WTC11 (cell line): ENCODE measurements at regions not wholly inside any gene's neighbourhood (a gene's known extent, or its start where the extent isn't known, plus 50 kb on each side); places are given as distances from the start of the nearest gene placed in this dataset.

Experiments
- ATAC-seq: fragments of 200-7000 bp; cut with Tn5 transposase; 2 replicates; pipeline ENCODE4 v1.10.0; 2021; ENCODE audit warnings: mild to moderate bottlenecking, moderate library complexity
- CTCF ChIA-PET: fragments of 300-600 bp; sonication (Branson Sonifier 250); formaldehyde crosslinking; loops from one replicate; lab custom pipeline; 2021; ENCODE audit warnings: antibody characterized with exemption; lab: Charles Lee
- POLR2A ChIA-PET: fragments of 350-600 bp; sonication (Branson Sonifier 250); formaldehyde crosslinking; loops from one replicate; lab custom pipeline; 2021; ENCODE audit warnings: antibody characterized with exemption; lab: Charles Lee
- DNase-seq: peaks from one replicate; pipeline ENCODE4 v3.0.0; 2021; ENCODE audit warnings: low spot score
- H3K27ac Mint-ChIP-seq: 2 replicates; pipeline ENCODE4 v1.8.0; 2021; ENCODE audit warnings: mixed read lengths
- H3K27me3 Mint-ChIP-seq: 2 replicates; pipeline ENCODE4 v1.8.0; 2021; ENCODE audit warnings: low read depth, mild to moderate bottlenecking, moderate library complexity, mixed read lengths
- H3K36me3 Mint-ChIP-seq: 2 replicates; pipeline ENCODE4 v1.8.0; 2021; ENCODE audit warnings: mixed read lengths
- H3K4me1 Mint-ChIP-seq: 2 replicates; pipeline ENCODE4 v1.8.0; 2022; ENCODE audit warnings: mixed read lengths
- H3K4me3 Mint-ChIP-seq: 2 replicates; pipeline ENCODE4 v1.8.0; 2021; ENCODE audit warnings: mild to moderate bottlenecking, moderate library complexity, mixed read lengths
- H3K9me3 Mint-ChIP-seq: 2 replicates; pipeline ENCODE4 v1.8.0; 2021; ENCODE audit warnings: mixed read lengths
- ELF4 ChIP-seq: sonication (generic); formaldehyde crosslinking; IDR thresholded peaks from 2 replicates; pipeline ENCODE4 v1.8.1; 2022; ENCODE audit warnings: low read depth, mild to moderate bottlenecking, moderate library complexity, missing genetic modification reagents
- ESRRA ChIP-seq: sonication (generic); formaldehyde crosslinking; IDR thresholded peaks from 2 replicates; pipeline ENCODE4 v1.8.1; 2022; ENCODE audit warnings: mild to moderate bottlenecking, missing genetic modification reagents, borderline replicate concordance
- FOXJ3 ChIP-seq: sonication (generic); formaldehyde crosslinking; IDR thresholded peaks from 2 replicates; pipeline ENCODE4 v1.9.0; 2021; ENCODE audit warnings: missing genetic modification reagents, mild to moderate bottlenecking, borderline replicate concordance
- GRHL2 ChIP-seq: fragments of 250-450 bp; sonication (Bioruptor Pico); IDR thresholded peaks from 2 replicates; pipeline ENCODE4 v1.8.0; 2022; ENCODE audit warnings: mild to moderate bottlenecking, moderate library complexity; ENCODE audit not compliant: insufficient replicate concordance, severe bottlenecking
- HMGA2 ChIP-seq: fragments of 250-450 bp; sonication (Bioruptor Pico); IDR thresholded peaks from 2 replicates; pipeline ENCODE4 v1.4.0; 2021; ENCODE audit warnings: mild to moderate bottlenecking, moderate library complexity
- JUN ChIP-seq: sonication (generic); formaldehyde crosslinking; IDR thresholded peaks from 2 replicates; pipeline ENCODE4 v1.8.0; 2023; ENCODE audit warnings: mild to moderate bottlenecking, missing genetic modification reagents
- NFATC4 ChIP-seq: fragments of 250-450 bp; sonication (Bioruptor Pico); IDR thresholded peaks from 2 replicates; pipeline ENCODE4 v1.9.0; 2021; ENCODE audit warnings: mild to moderate bottlenecking
- ZNF138 ChIP-seq: sonication (generic); formaldehyde crosslinking; conservative IDR thresholded peaks from 2 replicates; pipeline ENCODE4 v1.8.1; 2022; ENCODE audit warnings: mild to moderate bottlenecking, moderate library complexity, missing genetic modification reagents
- ZNF317 ChIP-seq: sonication (generic); formaldehyde crosslinking; IDR thresholded peaks from 2 replicates; pipeline ENCODE4 v1.8.1; 2023; ENCODE audit warnings: low read depth, mild to moderate bottlenecking, moderate library complexity, missing genetic modification reagents, borderline replicate concordance
- ZNF396 ChIP-seq: fragments of 250-450 bp; sonication (Bioruptor Pico); IDR thresholded peaks from 2 replicates; pipeline ENCODE4 v1.8.0; 2021; ENCODE audit warnings: mild to moderate bottlenecking, moderate library complexity, borderline replicate concordance
- TF ChIP-seq, protein P1 (sequence below): fragments of 250-450 bp; sonication (Bioruptor Pico); IDR thresholded peaks from 2 replicates; pipeline ENCODE4 v1.9.0; 2021; ENCODE audit warnings: mild to moderate bottlenecking
- TF ChIP-seq, protein P2 (sequence below): sonication (generic); formaldehyde crosslinking; IDR thresholded peaks from 2 replicates; pipeline ENCODE4 v1.8.0; 2022; ENCODE audit warnings: mild to moderate bottlenecking, missing genetic modification reagents
- TF ChIP-seq, protein P3 (sequence below): fragments of 250-450 bp; sonication (Bioruptor Pico); IDR thresholded peaks from 2 replicates; pipeline ENCODE4 v2.1.2; 2022; ENCODE audit warnings: mild to moderate bottlenecking, moderate library complexity
- TF ChIP-seq, protein P4 (sequence below): sonication (generic); formaldehyde crosslinking; IDR thresholded peaks from 2 replicates; pipeline ENCODE4 v1.8.1; 2023; ENCODE audit warnings: mild to moderate bottlenecking, missing genetic modification reagents
- TF ChIP-seq, protein P5 (sequence below): sonication (generic); formaldehyde crosslinking; IDR thresholded peaks from 2 replicates; pipeline ENCODE4 v1.8.1; 2022; ENCODE audit warnings: low read depth, missing genetic modification reagents, borderline replicate concordance
- TF ChIP-seq, protein P6 (sequence below): sonication (generic); formaldehyde crosslinking; IDR thresholded peaks from 2 replicates; pipeline ENCODE4 v1.8.1; 2023; ENCODE audit warnings: mild to moderate bottlenecking, missing genetic modification reagents, moderate library complexity
- TF ChIP-seq, protein P7 (sequence below): fragments of 250-450 bp; sonication (Bioruptor Pico); IDR thresholded peaks from 2 replicates; pipeline ENCODE4 v1.9.0; 2021; ENCODE audit warnings: mild to moderate bottlenecking

DNA sequence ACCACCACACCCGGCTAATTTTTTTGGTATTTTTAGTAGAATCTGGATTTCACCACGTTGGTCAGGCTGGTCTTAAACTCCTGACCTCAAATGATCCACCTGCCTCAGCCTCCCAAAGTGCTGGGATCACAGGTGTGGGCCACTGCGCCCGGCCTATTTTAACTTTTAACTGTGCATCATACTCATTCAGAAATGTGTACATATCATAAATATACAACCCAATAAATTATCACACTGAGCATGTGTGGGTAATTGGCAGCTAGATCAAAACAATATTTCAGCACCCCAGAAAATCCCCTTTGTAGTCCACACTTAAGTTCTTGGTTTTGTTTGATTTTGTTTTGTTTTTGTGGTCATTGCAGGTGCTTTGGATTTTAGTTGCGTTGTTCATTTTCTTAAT is 228.9 kb upstream of the ZNF217 start:
- peaks cover 20% of the 10 kb centered on the region for H3K4me1 Mint-ChIP-seq
- ATAC-seq (no peak), DNase-seq (no peak)
- ChIA-PET CTCF (no interaction called here), POLR2A (no interaction called here)
- peaks cover 2% of the 10 kb centered on the region; the same call in 1 of the 2 replicates for H3K36me3 Mint-ChIP-seq
- TF ChIP-seq, protein P1, sequence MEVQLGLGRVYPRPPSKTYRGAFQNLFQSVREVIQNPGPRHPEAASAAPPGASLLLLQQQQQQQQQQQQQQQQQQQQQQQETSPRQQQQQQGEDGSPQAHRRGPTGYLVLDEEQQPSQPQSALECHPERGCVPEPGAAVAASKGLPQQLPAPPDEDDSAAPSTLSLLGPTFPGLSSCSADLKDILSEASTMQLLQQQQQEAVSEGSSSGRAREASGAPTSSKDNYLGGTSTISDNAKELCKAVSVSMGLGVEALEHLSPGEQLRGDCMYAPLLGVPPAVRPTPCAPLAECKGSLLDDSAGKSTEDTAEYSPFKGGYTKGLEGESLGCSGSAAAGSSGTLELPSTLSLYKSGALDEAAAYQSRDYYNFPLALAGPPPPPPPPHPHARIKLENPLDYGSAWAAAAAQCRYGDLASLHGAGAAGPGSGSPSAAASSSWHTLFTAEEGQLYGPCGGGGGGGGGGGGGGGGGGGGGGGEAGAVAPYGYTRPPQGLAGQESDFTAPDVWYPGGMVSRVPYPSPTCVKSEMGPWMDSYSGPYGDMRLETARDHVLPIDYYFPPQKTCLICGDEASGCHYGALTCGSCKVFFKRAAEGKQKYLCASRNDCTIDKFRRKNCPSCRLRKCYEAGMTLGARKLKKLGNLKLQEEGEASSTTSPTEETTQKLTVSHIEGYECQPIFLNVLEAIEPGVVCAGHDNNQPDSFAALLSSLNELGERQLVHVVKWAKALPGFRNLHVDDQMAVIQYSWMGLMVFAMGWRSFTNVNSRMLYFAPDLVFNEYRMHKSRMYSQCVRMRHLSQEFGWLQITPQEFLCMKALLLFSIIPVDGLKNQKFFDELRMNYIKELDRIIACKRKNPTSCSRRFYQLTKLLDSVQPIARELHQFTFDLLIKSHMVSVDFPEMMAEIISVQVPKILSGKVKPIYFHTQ (CRISPR knock-in tag): no peak
- TF ChIP-seq, protein P2, sequence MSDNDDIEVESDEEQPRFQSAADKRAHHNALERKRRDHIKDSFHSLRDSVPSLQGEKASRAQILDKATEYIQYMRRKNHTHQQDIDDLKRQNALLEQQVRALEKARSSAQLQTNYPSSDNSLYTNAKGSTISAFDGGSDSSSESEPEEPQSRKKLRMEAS: no peak
- TF ChIP-seq ZNF396 (CRISPR knock-in tag): no peak
- no peak for TF ChIP-seq ELF4 (CRISPR knock-in tag)
- TF ChIP-seq, protein P3, sequence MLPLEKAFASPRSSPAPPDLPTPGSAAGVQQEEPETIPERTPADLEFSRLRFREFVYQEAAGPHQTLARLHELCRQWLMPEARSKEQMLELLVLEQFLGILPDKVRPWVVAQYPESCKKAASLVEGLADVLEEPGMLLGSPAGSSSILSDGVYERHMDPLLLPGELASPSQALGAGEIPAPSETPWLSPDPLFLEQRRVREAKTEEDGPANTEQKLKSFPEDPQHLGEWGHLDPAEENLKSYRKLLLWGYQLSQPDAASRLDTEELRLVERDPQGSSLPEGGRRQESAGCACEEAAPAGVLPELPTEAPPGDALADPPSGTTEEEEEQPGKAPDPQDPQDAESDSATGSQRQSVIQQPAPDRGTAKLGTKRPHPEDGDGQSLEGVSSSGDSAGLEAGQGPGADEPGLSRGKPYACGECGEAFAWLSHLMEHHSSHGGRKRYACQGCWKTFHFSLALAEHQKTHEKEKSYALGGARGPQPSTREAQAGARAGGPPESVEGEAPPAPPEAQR (CRISPR knock-in tag): no peak
- TF ChIP-seq ESRRA (CRISPR knock-in tag): no peak
- TF ChIP-seq, protein P4, sequence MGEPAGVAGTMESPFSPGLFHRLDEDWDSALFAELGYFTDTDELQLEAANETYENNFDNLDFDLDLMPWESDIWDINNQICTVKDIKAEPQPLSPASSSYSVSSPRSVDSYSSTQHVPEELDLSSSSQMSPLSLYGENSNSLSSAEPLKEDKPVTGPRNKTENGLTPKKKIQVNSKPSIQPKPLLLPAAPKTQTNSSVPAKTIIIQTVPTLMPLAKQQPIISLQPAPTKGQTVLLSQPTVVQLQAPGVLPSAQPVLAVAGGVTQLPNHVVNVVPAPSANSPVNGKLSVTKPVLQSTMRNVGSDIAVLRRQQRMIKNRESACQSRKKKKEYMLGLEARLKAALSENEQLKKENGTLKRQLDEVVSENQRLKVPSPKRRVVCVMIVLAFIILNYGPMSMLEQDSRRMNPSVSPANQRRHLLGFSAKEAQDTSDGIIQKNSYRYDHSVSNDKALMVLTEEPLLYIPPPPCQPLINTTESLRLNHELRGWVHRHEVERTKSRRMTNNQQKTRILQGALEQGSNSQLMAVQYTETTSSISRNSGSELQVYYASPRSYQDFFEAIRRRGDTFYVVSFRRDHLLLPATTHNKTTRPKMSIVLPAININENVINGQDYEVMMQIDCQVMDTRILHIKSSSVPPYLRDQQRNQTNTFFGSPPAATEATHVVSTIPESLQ (CRISPR knock-in tag): no peak
- TF ChIP-seq JUN (CRISPR knock-in tag): no peak
- no peak for TF ChIP-seq GRHL2 (CRISPR knock-in tag)
- TF ChIP-seq, protein P5, sequence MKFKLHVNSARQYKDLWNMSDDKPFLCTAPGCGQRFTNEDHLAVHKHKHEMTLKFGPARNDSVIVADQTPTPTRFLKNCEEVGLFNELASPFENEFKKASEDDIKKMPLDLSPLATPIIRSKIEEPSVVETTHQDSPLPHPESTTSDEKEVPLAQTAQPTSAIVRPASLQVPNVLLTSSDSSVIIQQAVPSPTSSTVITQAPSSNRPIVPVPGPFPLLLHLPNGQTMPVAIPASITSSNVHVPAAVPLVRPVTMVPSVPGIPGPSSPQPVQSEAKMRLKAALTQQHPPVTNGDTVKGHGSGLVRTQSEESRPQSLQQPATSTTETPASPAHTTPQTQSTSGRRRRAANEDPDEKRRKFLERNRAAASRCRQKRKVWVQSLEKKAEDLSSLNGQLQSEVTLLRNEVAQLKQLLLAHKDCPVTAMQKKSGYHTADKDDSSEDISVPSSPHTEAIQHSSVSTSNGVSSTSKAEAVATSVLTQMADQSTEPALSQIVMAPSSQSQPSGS (CRISPR knock-in tag): no peak
- TF ChIP-seq, protein P6, sequence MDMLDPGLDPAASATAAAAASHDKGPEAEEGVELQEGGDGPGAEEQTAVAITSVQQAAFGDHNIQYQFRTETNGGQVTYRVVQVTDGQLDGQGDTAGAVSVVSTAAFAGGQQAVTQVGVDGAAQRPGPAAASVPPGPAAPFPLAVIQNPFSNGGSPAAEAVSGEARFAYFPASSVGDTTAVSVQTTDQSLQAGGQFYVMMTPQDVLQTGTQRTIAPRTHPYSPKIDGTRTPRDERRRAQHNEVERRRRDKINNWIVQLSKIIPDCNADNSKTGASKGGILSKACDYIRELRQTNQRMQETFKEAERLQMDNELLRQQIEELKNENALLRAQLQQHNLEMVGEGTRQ: no peak
- TF ChIP-seq, protein P7, sequence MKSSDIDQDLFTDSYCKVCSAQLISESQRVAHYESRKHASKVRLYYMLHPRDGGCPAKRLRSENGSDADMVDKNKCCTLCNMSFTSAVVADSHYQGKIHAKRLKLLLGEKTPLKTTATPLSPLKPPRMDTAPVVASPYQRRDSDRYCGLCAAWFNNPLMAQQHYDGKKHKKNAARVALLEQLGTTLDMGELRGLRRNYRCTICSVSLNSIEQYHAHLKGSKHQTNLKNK (CRISPR knock-in tag): no peak
- TF ChIP-seq FOXJ3 (CRISPR knock-in tag): no peak
- TF ChIP-seq NFATC4 (CRISPR knock-in tag): no peak
- no peak for TF ChIP-seq HMGA2
- no peak for TF ChIP-seq ZNF138 (CRISPR knock-in tag)
- no peak for TF ChIP-seq ZNF317
- H3K27me3 Mint-ChIP-seq: no peaks in the 10 kb centered on the region
- no peak overlapping the region for H3K4me3 Mint-ChIP-seq
- H3K27ac Mint-ChIP-seq: no peak overlapping the region; the same call in 1 of the 2 replicates
- H3K9me3 Mint-ChIP-seq: peaks cover 5% of the 10 kb centered on the region; the same call in 1 of the 2 replicates
